Keratinocyte (primary cell): ENCODE measurements at regions not wholly inside any gene's neighbourhood (a gene's known extent, or its start where the extent isn't known, plus 50 kb on each side); places are given as distances from the start of the nearest gene placed in this dataset.

Source experiments
- DNase-seq: peaks from one replicate; pipeline ENCODE4 v3.0.0-alpha.2; 2011; ENCODE audit warnings: low read depth, missing footprints, low spot score
- FAIRE-seq: peaks from 2 replicates; lab custom pipeline; 2011; peaks lifted over from hg19 to GRCh38; lab: Jason Lieb, UNC
- H2AFZ ChIP-seq: 2 replicates; pipeline ENCODE4 v1.6.0; 2012; ENCODE audit warnings: low read length, control low read depth, inconsistent platforms; ENCODE audit not compliant: control insufficient read depth
- H3K27ac ChIP-seq: 2 replicates; pipeline ENCODE4 v1.5.1; 2011; ENCODE audit warnings: low read length; ENCODE audit not compliant: control insufficient read depth, insufficient read depth
- H3K27me3 ChIP-seq: 3 replicates; pipeline ENCODE4 v1.6.0; 2011; ENCODE audit warnings: low read length; ENCODE audit not compliant: control insufficient read depth, insufficient read depth; ENCODE audit errors: extremely low read depth
- H3K36me3 ChIP-seq, 2 experiments: 2 replicates in 1 of 2; 3 replicates in 1 of 2; pipeline ENCODE4 v1.5.1; 2011; ENCODE audit warnings: low read length in 2 of 2, mild to moderate bottlenecking in 1 of 2; ENCODE audit not compliant: control insufficient read depth in 2 of 2, insufficient read depth in 2 of 2; ENCODE audit errors: extremely low read depth in 1 of 2
- H3K4me1 ChIP-seq: 3 replicates; pipeline ENCODE4 v1.5.1; 2011; ENCODE audit warnings: low read length; ENCODE audit not compliant: control insufficient read depth, insufficient read depth; ENCODE audit errors: extremely low read depth
- H3K4me2 ChIP-seq: 3 replicates; pipeline ENCODE4 v1.6.0; 2011; ENCODE audit warnings: low read depth, low read length; ENCODE audit not compliant: control insufficient read depth, insufficient read depth; ENCODE audit errors: extremely low read depth
- H3K4me3 ChIP-seq, 3 experiments: fragments of 200-600 bp in 1 of 3; sonication (generic) in 1 of 3; 2 replicates in 2 of 3; 3 replicates in 1 of 3; pipeline ENCODE4 v1.5.1; 2011 to 2016; ENCODE audit warnings: low read length in 3 of 3, mild to moderate bottlenecking in 3 of 3, control low read depth in 2 of 3, inconsistent platforms in 1 of 3, low read depth in 1 of 3, mixed read lengths in 1 of 3, mixed run types in 1 of 3, moderate library complexity in 1 of 3; ENCODE audit not compliant: control insufficient read depth in 2 of 3, insufficient read depth in 2 of 3; ENCODE audit errors: extremely low read depth in 1 of 3
- H3K79me2 ChIP-seq: 2 replicates; pipeline ENCODE4 v1.6.0; 2012; ENCODE audit warnings: low read length; ENCODE audit not compliant: control insufficient read depth, insufficient read depth
- H3K9ac ChIP-seq: 3 replicates; pipeline ENCODE4 v1.6.0; 2011; ENCODE audit warnings: low read length; ENCODE audit not compliant: control insufficient read depth, insufficient read depth; ENCODE audit errors: extremely low read depth
- H3K9me1 ChIP-seq: 3 replicates; pipeline ENCODE4 v1.6.0; 2011; ENCODE audit warnings: low read length; ENCODE audit not compliant: control insufficient read depth, insufficient read depth; ENCODE audit errors: extremely low read depth
- H3K9me3 ChIP-seq: 2 replicates; pipeline ENCODE4 v1.5.1; 2012; ENCODE audit warnings: low read depth, low read length; ENCODE audit not compliant: control insufficient read depth
- H4K20me1 ChIP-seq: 3 replicates; pipeline ENCODE4 v1.6.0; 2011; ENCODE audit warnings: low read length; ENCODE audit not compliant: control insufficient read depth, insufficient read depth; ENCODE audit errors: extremely low read depth
- EZH2 ChIP-seq: IDR thresholded peaks from one replicate; pipeline ENCODE4 v1.6.1; 2012; ENCODE audit warnings: inconsistent platforms, mild to moderate bottlenecking, low read length, moderate library complexity
- dilution Hi-C: fragments of 300-500 bp; cut with MboI; formaldehyde crosslinking; loops from one replicate; pipeline ENCODE4 v1.7.0; 2020; ENCODE audit warnings: low sequenced_read_pairs; ENCODE audit not compliant: extremely low pct_ligation_motif_present
- TF ChIP-seq, protein P1 (sequence below), 3 experiments: IDR thresholded peaks in 1 of 3; conservative IDR thresholded peaks in 1 of 3; optimal IDR thresholded peaks in 1 of 3; 2 replicates in 2 of 3; 3 replicates in 1 of 3; pipeline versions ENCODE3 to v1.5.1; 2011; ENCODE audit warnings: low read length in 3 of 3, mild to moderate bottlenecking in 3 of 3, moderate library complexity in 2 of 3, control low read depth in 1 of 3, inconsistent platforms in 1 of 3; ENCODE audit not compliant: insufficient read depth in 2 of 3; ENCODE audit errors: extremely low read depth in 1 of 3

GRCh38 chr14:35201066-35201465 is 78.7 kb downstream of the PRORP start:
- dilution Hi-C loops: no loop called here
- no peak for FAIRE-seq

GRCh38 chr14:35202195-35202594 is 79.8 kb downstream of the PRORP start:
- dilution Hi-C loops: no loop called here
- TF ChIP-seq, protein P1, sequence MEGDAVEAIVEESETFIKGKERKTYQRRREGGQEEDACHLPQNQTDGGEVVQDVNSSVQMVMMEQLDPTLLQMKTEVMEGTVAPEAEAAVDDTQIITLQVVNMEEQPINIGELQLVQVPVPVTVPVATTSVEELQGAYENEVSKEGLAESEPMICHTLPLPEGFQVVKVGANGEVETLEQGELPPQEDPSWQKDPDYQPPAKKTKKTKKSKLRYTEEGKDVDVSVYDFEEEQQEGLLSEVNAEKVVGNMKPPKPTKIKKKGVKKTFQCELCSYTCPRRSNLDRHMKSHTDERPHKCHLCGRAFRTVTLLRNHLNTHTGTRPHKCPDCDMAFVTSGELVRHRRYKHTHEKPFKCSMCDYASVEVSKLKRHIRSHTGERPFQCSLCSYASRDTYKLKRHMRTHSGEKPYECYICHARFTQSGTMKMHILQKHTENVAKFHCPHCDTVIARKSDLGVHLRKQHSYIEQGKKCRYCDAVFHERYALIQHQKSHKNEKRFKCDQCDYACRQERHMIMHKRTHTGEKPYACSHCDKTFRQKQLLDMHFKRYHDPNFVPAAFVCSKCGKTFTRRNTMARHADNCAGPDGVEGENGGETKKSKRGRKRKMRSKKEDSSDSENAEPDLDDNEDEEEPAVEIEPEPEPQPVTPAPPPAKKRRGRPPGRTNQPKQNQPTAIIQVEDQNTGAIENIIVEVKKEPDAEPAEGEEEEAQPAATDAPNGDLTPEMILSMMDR (optimal IDR thresholded peaks at IDR 0.05 in 1 of 3, IDR thresholded peaks at IDR 0.05 in 1 of 3, conservative IDR thresholded peaks at IDR 0.05 in 1 of 3; ENCODE audit: extremely low read depth in 1 of 3, insufficient read depth in 2 of 3, low read length in 3 of 3): no peak
- no peak for TF ChIP-seq EZH2
- FAIRE-seq: no peak
- no peaks in the 10 kb centered on the region for H3K27me3 ChIP-seq
- no peak overlapping the region for H2AFZ ChIP-seq
- no peaks in the 10 kb centered on the region for H3K36me3 ChIP-seq
- H3K4me1 ChIP-seq: peaks cover 10% of the 10 kb centered on the region
- no peaks in the 10 kb centered on the region for H3K9me3 ChIP-seq
- no peaks in the 10 kb centered on the region for H4K20me1 ChIP-seq
- H3K79me2 ChIP-seq: no peaks in the 10 kb centered on the region
- H3K4me2 ChIP-seq: no peak overlapping the region
- no peak overlapping the region for H3K27ac ChIP-seq
- no peak overlapping the region for H3K4me3 ChIP-seq
- no peaks in the 10 kb centered on the region for H3K9me1 ChIP-seq
- H3K9ac ChIP-seq: no peak overlapping the region
- no peak for DNase-seq

More at GRCh38 chr14:35201066-35201465, 78.7 kb downstream of the PRORP start:
- Histone ChIP-seq H4K20me1 (no peaks in the 10 kb centered on the region), H2AFZ (no peak overlapping the region), H3K9me1 (no peaks in the 10 kb centered on the region), H3K36me3 (no peaks in the 10 kb centered on the region), H3K9ac (no peak overlapping the region), H3K27me3 (no peaks in the 10 kb centered on the region), H3K4me1 (peaks cover 21% of the 10 kb centered on the region), H3K4me2 (no peak overlapping the region), H3K79me2 (no peaks in the 10 kb centered on the region), H3K27ac (peak overlapping the region; percentile 20), H3K4me3 (no peak overlapping the region), H3K9me3 (no peaks in the 10 kb centered on the region)
- TF ChIP-seq, protein P1 (optimal IDR thresholded peaks at IDR 0.05 in 1 of 3, IDR thresholded peaks at IDR 0.05 in 1 of 3, conservative IDR thresholded peaks at IDR 0.05 in 1 of 3; ENCODE audit: extremely low read depth in 1 of 3, insufficient read depth in 2 of 3, low read length in 3 of 3): no peak
- no peak for TF ChIP-seq EZH2
- DNase-seq: no peak
